ENCODE measurements at regions not wholly inside any gene's neighbourhood (a gene's known extent, or its start where the extent isn't known, plus 50 kb on each side); places are given as distances from the start of the nearest gene placed in this dataset.

GRCh38 chr5:143566139-143566538 lies 162.7 kb upstream of the NR3C1 start:
- no peak for FAIRE-seq
- no peak for DNase-seq (ENCODE audit: low spot score)

GRCh38 chr5:143564417-143564816 lies 160.9 kb upstream of the NR3C1 start:
- no peak for DNase-seq (ENCODE audit: low spot score)
- FAIRE-seq, result no peak

GRCh38 chr5:143562935-143563334 lies 159.4 kb upstream of the NR3C1 start:
- FAIRE-seq (no peak), DNase-seq (ENCODE audit: low spot score) (no peak)

- FAIRE-seq (no peak), DNase-seq (ENCODE audit: low spot score) (no peak)
Measured at GRCh38 chr5:143561219-143561618, 157.7 kb upstream of the NR3C1 start.

- DNase-seq (ENCODE audit: low spot score) (no peak), FAIRE-seq (no peak)
Measured at GRCh38 chr5:143560378-143560777, 156.9 kb upstream of the NR3C1 start.

- no peak for FAIRE-seq
Measured at GRCh38 chr5:143559586-143560109, 156.2 kb upstream of the NR3C1 start.

GRCh38 chr5:143558048-143558447 lies 154.6 kb upstream of the NR3C1 start:
- DNase-seq (ENCODE audit: low spot score) (no peak), FAIRE-seq (no peak)

More at GRCh38 chr5:143559586-143560109, 156.2 kb upstream of the NR3C1 start:
- DNase-seq (ENCODE audit: low spot score), result no peak

GRCh38 chr5:143557061-143557818 lies 153.8 kb upstream of the NR3C1 start:
- DNase-seq (ENCODE audit: low spot score) (no peak), FAIRE-seq (no peak)

- FAIRE-seq, result no peak
- no peak for DNase-seq (ENCODE audit: low spot score)
Measured at GRCh38 chr5:143554918-143555477, 151.5 kb upstream of the NR3C1 start.

GRCh38 chr5:143554187-143554717 lies 150.8 kb upstream of the NR3C1 start:
- DNase-seq (ENCODE audit: low spot score), result peak; percentile 56
- no peak for FAIRE-seq

- DNase-seq (ENCODE audit: low spot score), result no peak
- no peak for FAIRE-seq
Measured at GRCh38 chr5:143552680-143553079, 149.2 kb upstream of the NR3C1 start.

- DNase-seq (ENCODE audit: low spot score) (no peak), FAIRE-seq (no peak)
Measured at GRCh38 chr5:143551820-143552251, 148.3 kb upstream of the NR3C1 start.

- no peak for DNase-seq (ENCODE audit: low spot score)
- no peak for FAIRE-seq
Measured at GRCh38 chr5:143550986-143551630, 147.6 kb upstream of the NR3C1 start.

- FAIRE-seq (no peak), DNase-seq (ENCODE audit: low spot score) (no peak)
Measured at GRCh38 chr5:143547342-143547741, 143.9 kb upstream of the NR3C1 start.

GRCh38 chr5:143546394-143546793 lies 142.9 kb upstream of the NR3C1 start:
- DNase-seq (ENCODE audit: low spot score) (no peak), FAIRE-seq (no peak)

GRCh38 chr5:143544606-143545005 lies 141.1 kb upstream of the NR3C1 start:
- DNase-seq (ENCODE audit: low spot score), result no peak
- no peak for FAIRE-seq

GRCh38 chr5:143543358-143544255 lies 140.1 kb upstream of the NR3C1 start:
- peak; percentile 18 for DNase-seq (ENCODE audit: low spot score)
- no peak for FAIRE-seq

- DNase-seq (ENCODE audit: low spot score), result no peak
- no peak for FAIRE-seq
Measured at GRCh38 chr5:143542798-143543144, 139.3 kb upstream of the NR3C1 start.

GRCh38 chr5:143541943-143542797 lies 138.7 kb upstream of the NR3C1 start:
- FAIRE-seq (no peak), DNase-seq (ENCODE audit: low spot score) (no peak)

GRCh38 chr5:143539742-143540141 lies 136.3 kb upstream of the NR3C1 start:
- DNase-seq (ENCODE audit: low spot score) (no peak), FAIRE-seq (no peak)
